ENCODE measurements at regions not wholly inside any gene's neighbourhood (a gene's known extent, or its start where the extent isn't known, plus 50 kb on each side); places are given as distances from the start of the nearest gene placed in this dataset.

GRCh38 chr9:136607334-136607919 lies 55.3 kb upstream of the EGFL7 start:
- in situ Hi-C loops (cut with MboI) = no loop called here
- no peak overlapping the region for H3K9ac ChIP-seq (ENCODE audit: control insufficient read depth, insufficient read depth, low read length)
- no TSS peak for BruUV-seq (replicated peaks)
- 44% methylated on average over 17 of the region's 17 CpGs for WGBS (ENCODE audit: insufficient coverage, insufficient replicate concordance, low lambda C conversion rate, missing lambda C conversion rate)
- H3K4me1 ChIP-seq (ENCODE audit: control insufficient read depth, insufficient read depth, low read length) = no peaks in the 10 kb centered on the region
- no peak for FAIRE-seq
- no peak overlapping the region for H3K27ac ChIP-seq (ENCODE audit: control insufficient read depth, insufficient read depth)
- no peaks in the 10 kb centered on the region for H3K36me3 ChIP-seq (ENCODE audit: control insufficient read depth in 2 of 2, insufficient read depth in 2 of 2, low read length in 1 of 2)
- no peaks in the 10 kb centered on the region for H3K9me3 ChIP-seq (replicated peaks; ENCODE audit: control insufficient read depth, insufficient read depth, low read length)
- H3K27me3 ChIP-seq (replicated peaks in 1 of 2; ENCODE audit: control insufficient read depth in 2 of 2, insufficient read depth in 2 of 2, low read length in 1 of 2) = peaks cover 0 to 2% of the 10 kb centered on the region in 2 experiments; a peak in 2 of 4 replicates
- ChIA-PET RAD21 (ENCODE audit: unreplicated experiment) (interaction anchor here (1.0 to 1.1 kb wide), 2 partner anchors 68 to 73 kb away, joined by 3 read pairs; no protein-coding TSS in a partner anchor), POLR2A (interaction anchor here (1.1 kb wide), 1 partner anchor 29 kb away, joined by 3 read pairs; no protein-coding TSS in a partner anchor), SMC1A (ENCODE audit: uncharacterized antibody, unreplicated experiment) (interaction anchor here (0.9 to 1.2 kb wide), 4 partner anchors 19 to 78 kb away, joined by 3 read pairs; no protein-coding TSS in a partner anchor), CTCF (interaction anchor here (0.8 kb wide), 1 partner anchor 67 kb away, joined by 3 read pairs; no protein-coding TSS in a partner anchor)
- intact Hi-C loops (cut with micrococcal nuclease; ENCODE audit: unreplicated experiment) = no loop called here
- H3K4me2 ChIP-seq (ENCODE audit: control insufficient read depth, insufficient read depth) = no peak overlapping the region
- no peak overlapping the region for H3K4me3 ChIP-seq
- no peaks in the 10 kb centered on the region for H4K20me1 ChIP-seq (ENCODE audit: control insufficient read depth, insufficient read depth)
- H3K79me2 ChIP-seq (ENCODE audit: control insufficient read depth, insufficient read depth, low read length) = no peaks in the 10 kb centered on the region
- ATAC-seq = no peak
- H2AFZ ChIP-seq (ENCODE audit: control insufficient read depth, low read depth, low read length) = no peak overlapping the region
- no peak for TF ChIP-seq HDAC6 (IDR thresholded peaks at IDR 0.05; ENCODE audit: unreplicated experiment)
- TF ChIP-seq NBN (IDR thresholded peaks at IDR 0.05) = no peak
- TF ChIP-seq BCLAF1 (IDR thresholded peaks at IDR 0.05) = no peak
- no peak for TF ChIP-seq CREM (IDR thresholded peaks at IDR 0.05; ENCODE audit: low read depth)
- no peak for TF ChIP-seq ATF3 (IDR thresholded peaks at IDR 0.05; ENCODE audit: borderline replicate concordance, extremely low read depth, low read depth, low read length)
- no peak for TF ChIP-seq NFIC (IDR thresholded peaks at IDR 0.05; ENCODE audit: low read depth, low read length)
- TF ChIP-seq REST (IDR thresholded peaks at IDR 0.05; ENCODE audit: low read depth, low read length) = no peak
- no peak for TF ChIP-seq TCF3 (IDR thresholded peaks at IDR 0.05; ENCODE audit: borderline replicate concordance, insufficient read depth, low read depth, low read length)
- TF ChIP-seq SREBF2 (IDR thresholded peaks at IDR 0.05; ENCODE audit: low read length) = no peak
- TF ChIP-seq BHLHE40 (IDR thresholded peaks at IDR 0.05; ENCODE audit: borderline replicate concordance in 1 of 2, low read depth in 2 of 2, low read length in 1 of 2) = no peak
- TF ChIP-seq SMARCA5 (IDR thresholded peaks at IDR 0.05) = no peak
- TF ChIP-seq MLLT1 (IDR thresholded peaks at IDR 0.05) = no peak
- TF ChIP-seq CHD2 (IDR thresholded peaks at IDR 0.05; ENCODE audit: borderline replicate concordance, low read depth, low read length) = no peak
- TF ChIP-seq POLR2AphosphoS5 (IDR thresholded peaks at IDR 0.05; ENCODE audit: low read length) = no peak
- no peak for TF ChIP-seq SIN3A (IDR thresholded peaks at IDR 0.05; ENCODE audit: low read depth, low read length)
- no peak for TF ChIP-seq MYB (IDR thresholded peaks at IDR 0.05; ENCODE audit: borderline replicate concordance, low read depth, low read length)
- DNase-seq (ENCODE audit: low read depth, low spot score) = no peak
